ENCODE measurements at regions not wholly inside any gene's neighbourhood (a gene's known extent, or its start where the extent isn't known, plus 50 kb on each side); places are given as distances from the start of the nearest gene placed in this dataset.

DNA sequence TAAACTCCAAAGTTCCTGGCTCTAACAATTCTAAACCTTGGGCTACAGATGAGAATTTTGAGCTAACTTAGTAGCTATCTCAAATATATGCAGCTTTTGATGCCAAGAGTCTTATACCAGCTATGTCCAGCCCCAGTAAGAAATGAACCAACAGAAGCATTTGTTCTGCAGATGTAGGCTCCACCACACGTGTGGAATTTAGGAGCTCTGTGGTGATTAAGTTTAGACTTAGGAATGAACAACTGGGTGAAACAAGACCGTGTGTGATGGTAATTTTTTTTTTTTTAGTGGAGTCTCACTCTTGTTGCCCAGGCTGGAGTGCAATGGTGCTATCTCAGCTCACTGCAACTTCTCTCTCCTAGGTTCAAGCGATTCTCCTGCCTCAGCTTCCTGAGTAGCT, 179.7 kb downstream of the ANKRD30B start:
- no peaks in the 10 kb centered on the region for H3K79me2 ChIP-seq (ENCODE audit: low read length)
- no peaks in the 10 kb centered on the region for H3K4me1 ChIP-seq (ENCODE audit: low read length)
- DNase-seq, result no peak
- no peak overlapping the region for H3K4me3 ChIP-seq (ENCODE audit: low read length)
- no peaks in the 10 kb centered on the region for H3K36me3 ChIP-seq (ENCODE audit: insufficient read depth, low read length)
- H3K4me2 ChIP-seq (ENCODE audit: low read depth, low read length, poor library complexity, severe bottlenecking), result no peak overlapping the region
- no peaks in the 10 kb centered on the region for H4K20me1 ChIP-seq (ENCODE audit: insufficient read depth, low read depth, low read length)
- H3K27me3 ChIP-seq (ENCODE audit: low read length), result no peaks in the 10 kb centered on the region
- no peak overlapping the region for H3K9ac ChIP-seq (ENCODE audit: low read length)
- H3K27ac ChIP-seq (ENCODE audit: low read length), result no peak overlapping the region
- no peak overlapping the region for H2AFZ ChIP-seq (ENCODE audit: low read length)
- no peaks in the 10 kb centered on the region for H3K9me3 ChIP-seq (ENCODE audit: low read length)
- no peaks in the 10 kb centered on the region for H3K9me2 ChIP-seq (replicated peaks; ENCODE audit: insufficient read depth, low read length)

GRCh38 chr18:14928396-14928795, 180.4 kb downstream of the ANKRD30B start:
- no peaks in the 10 kb centered on the region for H3K9me3 ChIP-seq (ENCODE audit: low read length)
- H3K27ac ChIP-seq (ENCODE audit: low read length), result no peak overlapping the region
- no peak for DNase-seq
- H3K36me3 ChIP-seq (ENCODE audit: insufficient read depth, low read length), result no peaks in the 10 kb centered on the region
- no peak overlapping the region for H2AFZ ChIP-seq (ENCODE audit: low read length)
- no peaks in the 10 kb centered on the region for H4K20me1 ChIP-seq (ENCODE audit: insufficient read depth, low read depth, low read length)
- H3K4me2 ChIP-seq (ENCODE audit: low read depth, low read length, poor library complexity, severe bottlenecking), result no peak overlapping the region
- H3K4me3 ChIP-seq (ENCODE audit: low read length), result no peak overlapping the region
- no peaks in the 10 kb centered on the region for H3K4me1 ChIP-seq (ENCODE audit: low read length)
- H3K27me3 ChIP-seq (ENCODE audit: low read length), result no peaks in the 10 kb centered on the region
- H3K9me2 ChIP-seq (replicated peaks; ENCODE audit: insufficient read depth, low read length), result no peaks in the 10 kb centered on the region
- no peaks in the 10 kb centered on the region for H3K79me2 ChIP-seq (ENCODE audit: low read length)
- no peak overlapping the region for H3K9ac ChIP-seq (ENCODE audit: low read length)

DNA sequence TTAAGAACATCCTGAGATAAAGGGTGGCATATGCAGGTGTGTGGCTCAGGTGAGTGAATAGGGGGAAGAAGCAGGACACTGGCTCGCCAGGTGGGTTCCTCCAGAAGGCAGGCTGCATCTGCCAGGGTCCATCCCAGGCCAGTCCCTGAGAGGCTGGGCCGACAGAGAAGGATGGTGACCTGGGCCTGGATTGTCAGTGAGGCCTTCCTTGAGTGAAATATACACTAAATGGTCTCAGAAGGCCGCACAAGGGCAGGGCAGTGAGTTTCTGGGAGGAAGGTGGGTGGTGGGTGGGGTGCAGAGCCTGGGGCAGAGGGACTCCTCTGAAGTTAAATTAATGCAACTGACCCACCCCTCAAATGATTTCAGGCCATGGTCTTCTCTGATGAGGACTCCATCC, 182.1 kb downstream of the ANKRD30B start:
- no peak overlapping the region for H2AFZ ChIP-seq (ENCODE audit: low read length)
- no peak overlapping the region for H3K4me2 ChIP-seq (ENCODE audit: low read depth, low read length, poor library complexity, severe bottlenecking)
- H4K20me1 ChIP-seq (ENCODE audit: insufficient read depth, low read depth, low read length), result no peaks in the 10 kb centered on the region
- H3K36me3 ChIP-seq (ENCODE audit: insufficient read depth, low read length), result no peaks in the 10 kb centered on the region
- no peaks in the 10 kb centered on the region for H3K79me2 ChIP-seq (ENCODE audit: low read length)
- no peak overlapping the region for H3K27ac ChIP-seq (ENCODE audit: low read length)
- no peaks in the 10 kb centered on the region for H3K9me2 ChIP-seq (replicated peaks; ENCODE audit: insufficient read depth, low read length)
- no peak for DNase-seq
- no peak overlapping the region for H3K4me3 ChIP-seq (ENCODE audit: low read length)
- no peaks in the 10 kb centered on the region for H3K27me3 ChIP-seq (ENCODE audit: low read length)
- H3K9ac ChIP-seq (ENCODE audit: low read length), result no peak overlapping the region
- H3K4me1 ChIP-seq (ENCODE audit: low read length), result no peaks in the 10 kb centered on the region
- H3K9me3 ChIP-seq (ENCODE audit: low read length), result no peaks in the 10 kb centered on the region

DNA sequence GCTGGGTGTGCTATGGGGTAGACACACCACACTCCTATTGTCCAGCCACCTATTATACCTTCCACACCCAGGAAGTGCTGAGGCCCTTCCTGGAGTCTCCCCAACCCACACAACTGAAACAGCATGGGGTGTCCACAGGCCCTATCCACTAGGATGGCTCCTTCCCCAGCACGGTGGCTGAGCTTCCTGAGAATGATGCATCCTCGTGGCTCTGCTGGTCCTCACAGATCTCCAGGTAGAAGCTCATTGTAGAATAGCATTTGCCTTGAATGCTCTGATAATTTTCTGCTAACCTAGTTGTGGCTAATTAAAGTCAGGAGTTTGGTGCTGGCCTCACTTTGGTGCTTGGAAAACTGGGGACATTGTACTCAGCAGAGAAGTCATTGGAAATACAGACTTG, 182.6 kb downstream of the ANKRD30B start:
- H3K79me2 ChIP-seq (ENCODE audit: low read length), result no peaks in the 10 kb centered on the region
- no peaks in the 10 kb centered on the region for H3K9me2 ChIP-seq (replicated peaks; ENCODE audit: insufficient read depth, low read length)
- H3K4me3 ChIP-seq (ENCODE audit: low read length), result no peak overlapping the region
- H2AFZ ChIP-seq (ENCODE audit: low read length), result no peak overlapping the region
- H3K36me3 ChIP-seq (ENCODE audit: insufficient read depth, low read length), result no peaks in the 10 kb centered on the region
- H3K27ac ChIP-seq (ENCODE audit: low read length), result no peak overlapping the region
- no peak for DNase-seq
- H3K4me2 ChIP-seq (ENCODE audit: low read depth, low read length, poor library complexity, severe bottlenecking), result no peak overlapping the region
- no peaks in the 10 kb centered on the region for H4K20me1 ChIP-seq (ENCODE audit: insufficient read depth, low read depth, low read length)
- no peaks in the 10 kb centered on the region for H3K27me3 ChIP-seq (ENCODE audit: low read length)
- H3K9ac ChIP-seq (ENCODE audit: low read length), result no peak overlapping the region
- no peaks in the 10 kb centered on the region for H3K9me3 ChIP-seq (ENCODE audit: low read length)
- H3K4me1 ChIP-seq (ENCODE audit: low read length), result no peaks in the 10 kb centered on the region

DNA sequence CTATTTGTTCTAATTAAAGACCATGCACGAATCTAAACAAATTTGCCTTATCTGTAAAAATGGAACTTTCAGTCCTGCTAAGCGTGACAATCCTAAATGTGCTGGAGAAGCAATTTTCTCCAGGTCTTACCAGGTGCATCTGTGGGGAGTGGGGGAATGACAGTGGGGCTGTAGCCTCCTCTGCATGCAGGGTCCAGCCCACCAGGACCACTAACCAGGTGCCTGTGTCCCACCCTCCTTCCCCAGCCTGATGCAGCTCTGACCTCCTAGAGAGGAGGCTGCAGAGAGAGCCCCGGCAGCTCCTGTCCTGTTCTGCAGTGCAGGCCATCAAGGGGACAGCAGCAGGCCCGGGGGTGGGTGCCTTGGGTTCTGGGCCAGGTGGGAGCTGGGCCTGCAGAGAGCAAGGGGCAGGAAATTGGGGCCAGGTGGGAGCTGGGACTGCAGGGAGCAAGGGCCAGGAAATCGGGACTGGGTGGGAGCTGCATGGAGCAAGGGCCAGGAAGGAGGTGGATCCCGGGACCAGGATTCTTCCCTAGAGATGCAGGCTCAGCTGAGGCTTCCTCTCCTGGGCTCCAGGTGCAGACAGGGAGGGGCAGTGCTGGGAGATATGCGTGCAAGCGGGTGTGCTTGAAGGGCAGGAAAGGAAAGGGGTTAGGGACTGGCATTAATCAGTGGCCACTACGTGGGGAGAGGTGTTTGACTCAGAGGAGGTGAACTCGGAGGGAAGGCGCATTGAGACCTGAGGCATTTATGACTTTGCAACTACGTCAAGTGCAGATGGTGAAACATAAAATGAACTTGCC, 185.3 kb downstream of the ANKRD30B start:
- H3K79me2 ChIP-seq (ENCODE audit: low read length), result no peaks in the 10 kb centered on the region
- no peak overlapping the region for H3K4me2 ChIP-seq (ENCODE audit: low read depth, low read length, poor library complexity, severe bottlenecking)
- no peak overlapping the region for H3K27ac ChIP-seq (ENCODE audit: low read length)
- H3K9me2 ChIP-seq (replicated peaks; ENCODE audit: insufficient read depth, low read length), result no peaks in the 10 kb centered on the region
- H3K27me3 ChIP-seq (ENCODE audit: low read length), result no peaks in the 10 kb centered on the region
- no peaks in the 10 kb centered on the region for H3K36me3 ChIP-seq (ENCODE audit: insufficient read depth, low read length)
- no peaks in the 10 kb centered on the region for H4K20me1 ChIP-seq (ENCODE audit: insufficient read depth, low read depth, low read length)
- H3K9ac ChIP-seq (ENCODE audit: low read length), result no peak overlapping the region
- no peak for DNase-seq
- no peak overlapping the region for H3K4me3 ChIP-seq (ENCODE audit: low read length)
- H3K4me1 ChIP-seq (ENCODE audit: low read length), result no peaks in the 10 kb centered on the region
- no peak overlapping the region for H2AFZ ChIP-seq (ENCODE audit: low read length)
- H3K9me3 ChIP-seq (ENCODE audit: low read length), result no peaks in the 10 kb centered on the region

DNA sequence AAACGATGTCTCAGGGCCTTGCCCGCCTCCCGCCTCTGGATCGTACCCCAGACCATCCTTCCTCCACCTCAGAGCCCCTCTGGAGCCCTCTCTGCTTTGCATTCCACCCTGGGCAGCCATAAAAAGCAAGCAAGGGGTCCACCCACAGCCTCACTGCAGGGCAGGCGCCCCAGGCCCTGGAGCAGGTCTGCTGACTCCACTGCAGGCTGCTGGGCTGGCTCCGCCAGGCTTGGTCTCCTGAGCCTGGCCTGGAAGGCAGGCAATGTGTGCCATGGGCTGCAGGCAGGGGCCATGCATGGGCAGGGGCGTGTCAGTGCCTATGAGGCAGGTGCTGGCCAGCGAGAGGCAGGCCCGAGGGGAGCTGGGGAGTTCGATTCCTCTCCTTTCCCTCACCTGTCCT, 186.0 kb downstream of the ANKRD30B start:
- Histone ChIP-seq H3K4me2 (ENCODE audit: low read depth, low read length, poor library complexity, severe bottlenecking) (no peak overlapping the region), H3K9me2 (replicated peaks; ENCODE audit: insufficient read depth, low read length) (no peaks in the 10 kb centered on the region), H3K9me3 (ENCODE audit: low read length) (no peaks in the 10 kb centered on the region), H3K9ac (ENCODE audit: low read length) (no peak overlapping the region), H3K27me3 (ENCODE audit: low read length) (no peaks in the 10 kb centered on the region), H3K4me3 (ENCODE audit: low read length) (no peak overlapping the region), H3K27ac (ENCODE audit: low read length) (no peak overlapping the region), H2AFZ (ENCODE audit: low read length) (no peak overlapping the region), H3K4me1 (ENCODE audit: low read length) (no peaks in the 10 kb centered on the region), H4K20me1 (ENCODE audit: insufficient read depth, low read depth, low read length) (no peaks in the 10 kb centered on the region), H3K79me2 (ENCODE audit: low read length) (no peaks in the 10 kb centered on the region), H3K36me3 (ENCODE audit: insufficient read depth, low read length) (no peaks in the 10 kb centered on the region)
- DNase-seq, result no peak

DNA sequence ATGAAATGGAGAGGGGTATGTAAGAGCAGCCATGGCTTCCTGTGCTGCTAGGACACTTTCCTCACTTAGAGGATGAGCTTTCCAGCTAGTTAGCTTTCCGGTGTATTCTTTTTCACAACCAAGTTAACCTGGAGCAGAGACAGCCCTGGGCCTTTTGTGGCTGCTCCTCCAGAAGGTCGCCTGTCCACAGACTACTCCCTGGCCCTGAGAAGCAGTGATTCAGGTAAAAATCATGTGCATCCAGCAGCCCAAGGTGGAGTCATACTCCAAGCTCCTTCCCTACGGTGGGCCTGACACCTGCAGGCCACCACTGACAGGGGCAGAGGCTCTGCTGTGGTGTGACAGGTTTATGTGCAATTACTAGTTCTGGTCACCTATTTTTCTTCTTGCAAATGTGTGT, 187.2 kb downstream of the ANKRD30B start:
- H3K79me2 ChIP-seq (ENCODE audit: low read length), result no peaks in the 10 kb centered on the region
- H3K27me3 ChIP-seq (ENCODE audit: low read length), result no peaks in the 10 kb centered on the region
- H3K4me2 ChIP-seq (ENCODE audit: low read depth, low read length, poor library complexity, severe bottlenecking), result no peak overlapping the region
- no peak overlapping the region for H3K27ac ChIP-seq (ENCODE audit: low read length)
- H3K9ac ChIP-seq (ENCODE audit: low read length), result no peak overlapping the region
- H3K9me3 ChIP-seq (ENCODE audit: low read length), result no peaks in the 10 kb centered on the region
- H4K20me1 ChIP-seq (ENCODE audit: insufficient read depth, low read depth, low read length), result no peaks in the 10 kb centered on the region
- DNase-seq, result no peak
- H3K9me2 ChIP-seq (replicated peaks; ENCODE audit: insufficient read depth, low read length), result no peaks in the 10 kb centered on the region
- H2AFZ ChIP-seq (ENCODE audit: low read length), result no peak overlapping the region
- H3K36me3 ChIP-seq (ENCODE audit: insufficient read depth, low read length), result no peaks in the 10 kb centered on the region
- no peak overlapping the region for H3K4me3 ChIP-seq (ENCODE audit: low read length)
- no peaks in the 10 kb centered on the region for H3K4me1 ChIP-seq (ENCODE audit: low read length)

DNA sequence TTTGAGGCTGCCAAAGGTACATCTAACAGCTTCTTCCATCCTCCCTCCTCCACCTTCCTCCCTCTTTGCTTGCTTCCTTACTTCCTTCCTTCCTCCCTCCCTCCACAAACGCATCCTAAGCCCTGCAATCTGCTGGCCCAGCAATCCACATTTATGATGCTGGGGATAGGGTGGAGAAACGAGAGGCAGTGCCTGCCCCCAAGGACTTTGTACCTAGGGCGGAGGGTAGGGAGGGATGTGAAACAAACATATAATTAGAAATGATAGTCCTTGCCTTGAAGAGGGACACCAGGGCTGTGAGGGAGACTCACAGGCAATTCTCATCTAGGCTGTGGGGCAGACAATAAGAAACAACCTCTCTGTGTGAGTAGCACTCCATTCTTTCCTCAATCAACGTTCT, 188.3 kb downstream of the ANKRD30B start:
- Histone ChIP-seq H3K9ac (ENCODE audit: low read length) (no peak overlapping the region), H3K4me3 (ENCODE audit: low read length) (no peak overlapping the region), H3K36me3 (ENCODE audit: insufficient read depth, low read length) (no peaks in the 10 kb centered on the region), H3K9me3 (ENCODE audit: low read length) (no peaks in the 10 kb centered on the region), H2AFZ (ENCODE audit: low read length) (no peak overlapping the region), H3K4me2 (ENCODE audit: low read depth, low read length, poor library complexity, severe bottlenecking) (no peak overlapping the region), H3K9me2 (replicated peaks; ENCODE audit: insufficient read depth, low read length) (no peaks in the 10 kb centered on the region), H3K4me1 (ENCODE audit: low read length) (no peaks in the 10 kb centered on the region; the same call in 1 of the 2 replicates), H3K27ac (ENCODE audit: low read length) (no peak overlapping the region), H3K27me3 (ENCODE audit: low read length) (no peaks in the 10 kb centered on the region), H3K79me2 (ENCODE audit: low read length) (no peaks in the 10 kb centered on the region), H4K20me1 (ENCODE audit: insufficient read depth, low read depth, low read length) (no peaks in the 10 kb centered on the region)
- DNase-seq, result no peak
